ENCODE measurements at regions not wholly inside any gene's neighbourhood (a gene's known extent, or its start where the extent isn't known, plus 50 kb on each side); places are given as distances from the start of the nearest gene placed in this dataset.

GRCh38 chr6:33862536-33862935, 58.7 kb upstream of the MLN start:
- DNase-seq: no peak

- no peak for DNase-seq
Observed at GRCh38 chr6:33861722-33862121, 57.9 kb upstream of the MLN start.

- no peak for DNase-seq
Observed at GRCh38 chr6:33860706-33861474, 57.1 kb upstream of the MLN start.

GRCh38 chr6:33860006-33860405, 56.2 kb upstream of the MLN start:
- no peak for DNase-seq

GRCh38 chr6:33858804-33859505, 55.2 kb upstream of the MLN start:
- no peak for DNase-seq

GRCh38 chr6:33857932-33858475, 54.2 kb upstream of the MLN start:
- DNase-seq: no peak

GRCh38 chr6:33857093-33857931, 53.5 kb upstream of the MLN start:
- no peak for DNase-seq

GRCh38 chr6:33856655-33857054, 52.9 kb upstream of the MLN start:
- DNase-seq: no peak

GRCh38 chr6:33856031-33856590, 52.3 kb upstream of the MLN start:
- no peak for DNase-seq

- DNase-seq: peak; percentile 51
Observed at GRCh38 chr6:33854572-33855030, 50.8 kb upstream of the MLN start.

- DNase-seq: no peak
Observed at GRCh38 chr6:33853736-33854135, 49.9 kb upstream of the MLN start.
